WTC11 (cell line): ENCODE measurements at regions not wholly inside any gene's neighbourhood (a gene's known extent, or its start where the extent isn't known, plus 50 kb on each side); places are given as distances from the start of the nearest gene placed in this dataset.

ENCODE experiments used
- ATAC-seq: fragments of 200-7000 bp; cut with Tn5 transposase; 2 replicates; pipeline ENCODE4 v1.10.0; 2021; ENCODE audit warnings: mild to moderate bottlenecking, moderate library complexity
- CTCF ChIA-PET: fragments of 300-600 bp; sonication (Branson Sonifier 250); formaldehyde crosslinking; loops from one replicate; lab custom pipeline; 2021; ENCODE audit warnings: antibody characterized with exemption; lab: Charles Lee
- POLR2A ChIA-PET: fragments of 350-600 bp; sonication (Branson Sonifier 250); formaldehyde crosslinking; loops from one replicate; lab custom pipeline; 2021; ENCODE audit warnings: antibody characterized with exemption; lab: Charles Lee
- DNase-seq: peaks from one replicate; pipeline ENCODE4 v3.0.0; 2021; ENCODE audit warnings: low spot score
- H3K27ac Mint-ChIP-seq: 2 replicates; pipeline ENCODE4 v1.8.0; 2021; ENCODE audit warnings: mixed read lengths
- H3K27me3 Mint-ChIP-seq: 2 replicates; pipeline ENCODE4 v1.8.0; 2021; ENCODE audit warnings: low read depth, mild to moderate bottlenecking, moderate library complexity, mixed read lengths
- H3K36me3 Mint-ChIP-seq: 2 replicates; pipeline ENCODE4 v1.8.0; 2021; ENCODE audit warnings: mixed read lengths
- H3K4me1 Mint-ChIP-seq: 2 replicates; pipeline ENCODE4 v1.8.0; 2022; ENCODE audit warnings: mixed read lengths
- H3K4me3 Mint-ChIP-seq: 2 replicates; pipeline ENCODE4 v1.8.0; 2021; ENCODE audit warnings: mild to moderate bottlenecking, moderate library complexity, mixed read lengths
- H3K9me3 Mint-ChIP-seq: 2 replicates; pipeline ENCODE4 v1.8.0; 2021; ENCODE audit warnings: mixed read lengths
- ARID4B ChIP-seq: sonication (generic); formaldehyde crosslinking; IDR thresholded peaks from 2 replicates; pipeline ENCODE4 v1.8.0; 2023; ENCODE audit warnings: missing genetic modification reagents, mild to moderate bottlenecking, borderline replicate concordance
- CDX4 ChIP-seq: fragments of 250-450 bp; sonication (Bioruptor Pico); IDR thresholded peaks from 2 replicates; pipeline ENCODE4 v1.9.0; 2021; ENCODE audit warnings: moderate library complexity, mild to moderate bottlenecking, inconsistent platforms, borderline replicate concordance
- E2F5 ChIP-seq: sonication (generic); formaldehyde crosslinking; IDR thresholded peaks from 2 replicates; pipeline ENCODE4 v1.8.1; 2022; ENCODE audit warnings: mild to moderate bottlenecking, moderate library complexity, missing genetic modification reagents
- ELF4 ChIP-seq: sonication (generic); formaldehyde crosslinking; IDR thresholded peaks from 2 replicates; pipeline ENCODE4 v1.8.1; 2022; ENCODE audit warnings: low read depth, mild to moderate bottlenecking, moderate library complexity, missing genetic modification reagents
- EMX1 ChIP-seq: fragments of 250-450 bp; sonication (Bioruptor Pico); IDR thresholded peaks from 2 replicates; pipeline ENCODE4 v1.8.0; 2021; ENCODE audit warnings: mild to moderate bottlenecking
- ERG ChIP-seq: fragments of 250-450 bp; sonication (Bioruptor Pico); IDR thresholded peaks from 2 replicates; pipeline ENCODE4 v1.8.0; 2021; ENCODE audit warnings: mild to moderate bottlenecking
- IRF2 ChIP-seq: sonication (generic); formaldehyde crosslinking; IDR thresholded peaks from 2 replicates; pipeline ENCODE4 v1.8.0; 2022; ENCODE audit warnings: low read depth, missing genetic modification reagents, borderline replicate concordance
- KAT7 ChIP-seq: sonication (generic); formaldehyde crosslinking; IDR thresholded peaks from 2 replicates; pipeline ENCODE4 v1.8.1; 2023; ENCODE audit warnings: missing genetic modification reagents, mild to moderate bottlenecking, borderline replicate concordance
- NR3C1 ChIP-seq: sonication (generic); formaldehyde crosslinking; conservative IDR thresholded peaks from 2 replicates; pipeline ENCODE4 v1.8.1; 2023; ENCODE audit warnings: low read depth, mild to moderate bottlenecking, missing genetic modification reagents
- OVOL2 ChIP-seq: fragments of 250-450 bp; sonication (Bioruptor Pico); IDR thresholded peaks from 2 replicates; pipeline ENCODE4 v1.9.0; 2021; ENCODE audit warnings: mild to moderate bottlenecking, borderline replicate concordance
- TCF7 ChIP-seq: sonication (generic); formaldehyde crosslinking; IDR thresholded peaks from 2 replicates; pipeline ENCODE4 v1.8.0; 2022; ENCODE audit warnings: mild to moderate bottlenecking, low read depth, missing genetic modification reagents, moderate library complexity
- TEAD4 ChIP-seq: sonication (generic); formaldehyde crosslinking; IDR thresholded peaks from 2 replicates; pipeline ENCODE4 v1.8.0; 2022; ENCODE audit warnings: mild to moderate bottlenecking, missing genetic modification reagents
- ZNF281 ChIP-seq: sonication (generic); formaldehyde crosslinking; IDR thresholded peaks from 2 replicates; pipeline ENCODE4 v1.8.0; 2023; ENCODE audit warnings: mild to moderate bottlenecking, missing genetic modification reagents
- ZNF416 ChIP-seq: fragments of 250-450 bp; sonication (Bioruptor Pico); IDR thresholded peaks from 2 replicates; pipeline ENCODE4 v1.9.0; 2021; ENCODE audit warnings: mild to moderate bottlenecking, inconsistent platforms
- ZNF425 ChIP-seq: fragments of 250-450 bp; sonication (Bioruptor Pico); conservative IDR thresholded peaks from 2 replicates; pipeline ENCODE4 v1.9.0; 2021; ENCODE audit warnings: mild to moderate bottlenecking

- TF ChIP-seq ZNF281 = no peak
- TF ChIP-seq ARID4B (CRISPR knock-in tag) = no peak
- no peak for TF ChIP-seq ZNF425 (CRISPR knock-in tag)
- no peak for TF ChIP-seq OVOL2 (CRISPR knock-in tag)
- TF ChIP-seq TCF7 (CRISPR knock-in tag) = no peak
- TF ChIP-seq IRF2 (CRISPR knock-in tag) = no peak
- TF ChIP-seq E2F5 (CRISPR knock-in tag) = no peak
- TF ChIP-seq CDX4 = no peak
- no peak for TF ChIP-seq TEAD4 (CRISPR knock-in tag)
Observed at GRCh38 chr22:49158741-49159564, 668.7 kb downstream of the BRD1 start (continued).

GRCh38 chr22:49157529-49158339, 669.9 kb downstream of the BRD1 start:
- no peaks in the 10 kb centered on the region for H3K27me3 Mint-ChIP-seq
- H3K4me1 Mint-ChIP-seq = peaks cover 3% of the 10 kb centered on the region
- CTCF ChIA-PET = no interaction called here
- no peaks in the 10 kb centered on the region for H3K36me3 Mint-ChIP-seq
- no peak overlapping the region for H3K27ac Mint-ChIP-seq
- POLR2A ChIA-PET = no interaction called here
- no peak overlapping the region for H3K4me3 Mint-ChIP-seq
- DNase-seq (no peak), ATAC-seq (no peak)
- H3K9me3 Mint-ChIP-seq = no peaks in the 10 kb centered on the region
- TF ChIP-seq EMX1 (CRISPR knock-in tag) (no peak), NR3C1 (CRISPR knock-in tag) (no peak), ZNF416 (CRISPR knock-in tag) (no peak), KAT7 (CRISPR knock-in tag) (no peak), ZNF425 (CRISPR knock-in tag) (no peak), ERG (CRISPR knock-in tag) (no peak), ELF4 (no peak), TEAD4 (CRISPR knock-in tag) (no peak)
